H9 (cell line): ENCODE measurements at regions not wholly inside any gene's neighbourhood (a gene's known extent, or its start where the extent isn't known, plus 50 kb on each side); places are given as distances from the start of the nearest gene placed in this dataset.

Experiments
- DNase-seq: peaks from one replicate; pipeline ENCODE4 v3.0.0-alpha.2; 2017
- H2AFZ ChIP-seq: one replicate; pipeline ENCODE4 v1.6.1; 2013; ENCODE audit warnings: mild to moderate bottlenecking, low read length, control low read depth, moderate library complexity
- H2AK5ac ChIP-seq: 2 replicates; pipeline ENCODE4 v1.6.1; 2013; ENCODE audit warnings: low read length, control low read depth, mixed read lengths; ENCODE audit not compliant: insufficient read length
- H2BK120ac ChIP-seq: one replicate; pipeline ENCODE4 v1.6.1; 2013; ENCODE audit warnings: low read depth, mild to moderate bottlenecking, low read length, control low read depth, inconsistent platforms; ENCODE audit not compliant: poor library complexity, severe bottlenecking
- H2BK12ac ChIP-seq: 2 replicates; pipeline ENCODE4 v1.6.1; 2013; ENCODE audit warnings: low read length, control low read depth, mixed read lengths, low read depth; ENCODE audit not compliant: insufficient read length
- H2BK15ac ChIP-seq: 2 replicates; pipeline ENCODE4 v1.6.1; 2013; ENCODE audit warnings: low read depth, low read length, control low read depth
- H2BK20ac ChIP-seq: one replicate; pipeline ENCODE4 v1.6.1; 2013; ENCODE audit warnings: low read depth, mild to moderate bottlenecking, low read length, control low read depth, inconsistent platforms; ENCODE audit not compliant: poor library complexity, severe bottlenecking
- H2BK5ac ChIP-seq: 2 replicates; pipeline ENCODE4 v1.6.1; 2013; ENCODE audit warnings: low read length, control low read depth, mixed read lengths; ENCODE audit not compliant: insufficient read length
- H3K14ac ChIP-seq: 2 replicates; pipeline ENCODE4 v1.6.1; 2013; ENCODE audit warnings: low read length, control low read depth; ENCODE audit not compliant: insufficient read depth
- H3K18ac ChIP-seq: 2 replicates; pipeline ENCODE4 v1.6.1; 2013; ENCODE audit warnings: low read depth, mild to moderate bottlenecking, mixed read lengths, low read length, control low read depth; ENCODE audit not compliant: insufficient read length
- H3K23ac ChIP-seq: 2 replicates; pipeline ENCODE4 v1.6.1; 2013; ENCODE audit warnings: low read length, control low read depth, mixed read lengths, low read depth; ENCODE audit not compliant: insufficient read length
- H3K23me2 ChIP-seq: 2 replicates; pipeline ENCODE4 v1.6.1; 2013; ENCODE audit warnings: low read depth, mild to moderate bottlenecking, mixed read lengths, low read length, control low read depth; ENCODE audit not compliant: insufficient read length, poor library complexity, severe bottlenecking
- H3K27ac ChIP-seq: 2 replicates; pipeline ENCODE4 v1.5.1; 2013; ENCODE audit warnings: low read length, control low read depth, mixed read lengths, low read depth; ENCODE audit not compliant: insufficient read length
- H3K27me3 ChIP-seq: 2 replicates; pipeline ENCODE4 v1.6.1; 2013; ENCODE audit warnings: low read length, control low read depth, inconsistent platforms; ENCODE audit not compliant: insufficient read depth
- H3K4ac ChIP-seq: 2 replicates; pipeline ENCODE4 v1.6.1; 2013; ENCODE audit warnings: low read depth, mild to moderate bottlenecking, control low read depth, inconsistent platforms, low read length, moderate library complexity
- H3K4me1 ChIP-seq: 2 replicates; pipeline ENCODE4 v1.6.1; 2013; ENCODE audit warnings: low read length, control low read depth, inconsistent platforms; ENCODE audit not compliant: insufficient read depth
- H3K4me2 ChIP-seq: 2 replicates; pipeline ENCODE4 v1.6.1; 2013; ENCODE audit warnings: low read length, control low read depth, mixed read lengths; ENCODE audit not compliant: insufficient read length, insufficient read depth
- H3K56ac ChIP-seq: 2 replicates; pipeline ENCODE4 v1.6.1; 2013; ENCODE audit warnings: low read depth, mild to moderate bottlenecking, mixed read lengths, low read length, control low read depth; ENCODE audit not compliant: insufficient read length
- H3K79me1 ChIP-seq: 2 replicates; pipeline ENCODE4 v1.6.1; 2013; ENCODE audit warnings: low read depth, mild to moderate bottlenecking, moderate library complexity, low read length, control low read depth, inconsistent platforms; ENCODE audit not compliant: insufficient read depth, poor library complexity, severe bottlenecking
- H3K79me2 ChIP-seq: 2 replicates; pipeline ENCODE4 v1.6.1; 2013; ENCODE audit warnings: low read length, control low read depth, inconsistent platforms; ENCODE audit not compliant: insufficient read depth
- H3K9ac ChIP-seq: 2 replicates; pipeline ENCODE4 v1.6.1; 2013; ENCODE audit warnings: low read length, control low read depth, mixed read lengths; ENCODE audit not compliant: insufficient read length; ENCODE audit errors: extremely low read depth
- H3K9me3 ChIP-seq: one replicate; pipeline ENCODE4 v1.6.1; 2013; ENCODE audit warnings: low read depth, low read length, inconsistent platforms; ENCODE audit not compliant: control insufficient read depth
- H3T11ph ChIP-seq: one replicate; pipeline ENCODE4 v1.6.1; 2013; ENCODE audit warnings: mild to moderate bottlenecking, low read length, control low read depth, inconsistent platforms
- H4K20me1 ChIP-seq: one replicate; pipeline ENCODE4 v1.6.1; 2013; ENCODE audit not compliant: control insufficient read depth, insufficient read length, insufficient read depth
- H4K5ac ChIP-seq: 2 replicates; pipeline ENCODE4 v1.6.1; 2013; ENCODE audit warnings: low read depth, mild to moderate bottlenecking, mixed read lengths, low read length, control low read depth; ENCODE audit not compliant: insufficient read length
- H4K8ac ChIP-seq: replicated peaks from 2 replicates; pipeline ENCODE4 v1.6.1; 2013; ENCODE audit warnings: low read length, control low read depth, mixed read lengths, low read depth; ENCODE audit not compliant: insufficient read length
- H4K91ac ChIP-seq: 2 replicates; pipeline ENCODE4 v1.6.1; 2013; ENCODE audit warnings: low read depth, mild to moderate bottlenecking, moderate library complexity, mixed read lengths, low read length, control low read depth; ENCODE audit not compliant: insufficient read length
- H3K27ac Mint-ChIP-seq, 3 experiments: 2 replicates in 2 of 3; 3 replicates in 1 of 3; pipeline ENCODE4 v1.8.0; 2020 to 2021; ENCODE audit warnings: mixed read lengths in 3 of 3, mild to moderate bottlenecking in 1 of 3, moderate library complexity in 1 of 3
- H3K27me3 Mint-ChIP-seq: 2 replicates; pipeline ENCODE4 v1.8.0; 2021; ENCODE audit warnings: low read depth, mild to moderate bottlenecking, moderate library complexity, mixed read lengths
- H3K36me3 Mint-ChIP-seq, 3 experiments: 2 replicates in 2 of 3; 3 replicates in 1 of 3; pipeline ENCODE4 v1.8.0; 2020 to 2021; ENCODE audit warnings: low read depth in 3 of 3, mixed read lengths in 3 of 3; ENCODE audit not compliant: insufficient read depth in 1 of 3
- H3K4me1 Mint-ChIP-seq, 2 experiments: 2 replicates each; pipeline ENCODE4 v1.8.0; 2020; ENCODE audit warnings: mixed read lengths in 2 of 2
- H3K4me3 Mint-ChIP-seq, 2 experiments: 2 replicates in 1 of 2; 3 replicates in 1 of 2; pipeline ENCODE4 v1.8.0; 2020 to 2021; ENCODE audit warnings: mild to moderate bottlenecking in 2 of 2, mixed read lengths in 2 of 2, moderate library complexity in 1 of 2
- H3K9me3 Mint-ChIP-seq, 2 experiments: 2 replicates in 1 of 2; 3 replicates in 1 of 2; pipeline ENCODE4 v1.8.0; 2020; ENCODE audit warnings: mild to moderate bottlenecking in 2 of 2, mixed read lengths in 2 of 2, moderate library complexity in 1 of 2
- CTCF ChIP-seq: fragments of 200-600 bp; sonication (generic); conservative IDR thresholded peaks from 3 replicates; pipeline ENCODE4 v1.8.0; 2021; ENCODE audit warnings: antibody characterized with exemption, mild to moderate bottlenecking
- WGBS: extraction: QIAGEN DNeasy Blood & Tissue Kit; methylation state at CpG from one replicate; pipeline ENCODE4 v1.1.7; 2013; ENCODE audit warnings: missing lambda C conversion rate, low lambda C conversion rate, mixed read lengths; ENCODE audit not compliant: insufficient read length; ENCODE audit errors: extremely low coverage; 5-methylcytosine and 5-hydroxymethylcytosine counted together

- H2AFZ ChIP-seq: no peak overlapping the region
- peaks cover 2% of the 10 kb centered on the region; the same call in 1 of the 2 replicates for H3K4me1 ChIP-seq
- H3K36me3 Mint-ChIP-seq: no peaks in the 10 kb centered on the region
- H2BK120ac ChIP-seq: no peak overlapping the region
- H3K9ac ChIP-seq: no peak overlapping the region
- no peak overlapping the region for H2AK5ac ChIP-seq
- 0 out of 7 replicates have a peak overlapping the region, but pooled peaks of 1 of the 3 experiments have one; percentile 13 for H3K27ac Mint-ChIP-seq
- no peak overlapping the region for H3K27ac ChIP-seq
- no peak overlapping the region for H2BK15ac ChIP-seq
- H3K79me1 ChIP-seq: no peaks in the 10 kb centered on the region
- no peak overlapping the region for H3K14ac ChIP-seq
- TF ChIP-seq CTCF: no peak
- no peak overlapping the region for H4K5ac ChIP-seq
- no peak overlapping the region for H3K4me3 Mint-ChIP-seq
- H3K4me1 Mint-ChIP-seq: peaks cover 17 to 20% of the 10 kb centered on the region in 2 experiments
- H3K4ac ChIP-seq: no peak overlapping the region
- H3K4me2 ChIP-seq: no peak overlapping the region
- H3K27me3 Mint-ChIP-seq: no peaks in the 10 kb centered on the region
- no peaks in the 10 kb centered on the region for H3K23me2 ChIP-seq
- H3K18ac ChIP-seq: no peak overlapping the region
- no peak overlapping the region for H4K91ac ChIP-seq
- H2BK20ac ChIP-seq: no peak overlapping the region
- H3K9me3 ChIP-seq: no peaks in the 10 kb centered on the region
- H3K79me2 ChIP-seq: no peaks in the 10 kb centered on the region
- H2BK5ac ChIP-seq: no peak overlapping the region
- no peaks in the 10 kb centered on the region; a peak in 1 of 5 replicates for H3K9me3 Mint-ChIP-seq
- WGBS: no CpG with 5 or more reads among the region's 9 CpGs
- H4K20me1 ChIP-seq: peaks cover 2% of the 10 kb centered on the region
- no peak overlapping the region for H3T11ph ChIP-seq
- DNase-seq: no peak
- no peak overlapping the region for H3K56ac ChIP-seq
- H4K8ac ChIP-seq: no peak overlapping the region
- H3K27me3 ChIP-seq: no peaks in the 10 kb centered on the region
- H3K23ac ChIP-seq: no peak overlapping the region
- no peak overlapping the region for H2BK12ac ChIP-seq
Measured at GRCh38 chr15:62636823-62637573, 405.5 kb upstream of the TPM1 start.
